IMR-90 (cell line): ENCODE measurements at regions not wholly inside any gene's neighbourhood (a gene's known extent, or its start where the extent isn't known, plus 50 kb on each side); places are given as distances from the start of the nearest gene placed in this dataset.

Experiments
- ATAC-seq: fragments of 200-7000 bp; cut with Tn5 transposase; 2 replicates; pipeline ENCODE4 v1.9.1; 2020; ENCODE audit warnings: low read depth, mild to moderate bottlenecking, moderate library complexity
- BruUV-seq: library from RNA; stranded (reverse); fragments of 400-500 nt; replicated peaks from 2 replicates; lab custom pipeline; 2021; lab: Mats Ljungman, UMichigan
- CTCF ChIA-PET: fragments of 300-600 bp; formaldehyde crosslinking; extraction: SDS; loops from one replicate; lab custom pipeline; 2021; ENCODE audit warnings: antibody characterized with exemption; lab: Yijun Ruan, JAX
- POLR2A ChIA-PET: fragments of 300-600 bp; sonication (Branson Sonifier 250); formaldehyde crosslinking; loops from one replicate; lab custom pipeline; 2022; ENCODE audit warnings: antibody characterized with exemption; ENCODE audit not compliant: unreplicated experiment; lab: Charles Lee
- DNase-seq: peaks from one replicate; pipeline ENCODE4 v3.0.0; 2013
- H2AFZ ChIP-seq: replicated peaks from 2 replicates; pipeline ENCODE3; 2013; ENCODE audit warnings: low read length, mild to moderate bottlenecking; ENCODE audit not compliant: poor library complexity
- H2AK5ac ChIP-seq: 2 replicates; pipeline ENCODE4 v1.6.1; 2013; ENCODE audit warnings: low read depth, low read length, inconsistent platforms
- H2AK9ac ChIP-seq: replicated peaks from 2 replicates; pipeline ENCODE3; 2013; ENCODE audit warnings: mild to moderate bottlenecking, low read depth, low read length, moderate library complexity; ENCODE audit not compliant: poor library complexity
- H2BK120ac ChIP-seq: 2 replicates; pipeline ENCODE4 v1.6.1; 2013; ENCODE audit warnings: low read depth, low read length, inconsistent platforms
- H2BK15ac ChIP-seq: 3 replicates; pipeline ENCODE4 v1.6.1; 2013; ENCODE audit warnings: low read depth, low read length, inconsistent platforms
- H2BK20ac ChIP-seq: 2 replicates; pipeline ENCODE4 v1.6.1; 2013; ENCODE audit warnings: low read depth, mild to moderate bottlenecking, inconsistent platforms, low read length, moderate library complexity
- H2BK5ac ChIP-seq: 2 replicates; pipeline ENCODE4 v1.6.1; 2013; ENCODE audit warnings: mild to moderate bottlenecking, low read depth, low read length, inconsistent platforms; ENCODE audit not compliant: poor library complexity, severe bottlenecking
- H3K14ac ChIP-seq: replicated peaks from 2 replicates; pipeline ENCODE4 v1.6.1; 2013; ENCODE audit warnings: low read depth, low read length, inconsistent platforms
- H3K18ac ChIP-seq: 2 replicates; pipeline ENCODE4 v1.6.1; 2013; ENCODE audit warnings: low read depth, low read length, control low read depth
- H3K23ac ChIP-seq: 2 replicates; pipeline ENCODE4 v1.6.1; 2013; ENCODE audit warnings: low read depth, low read length, inconsistent platforms
- H3K27ac ChIP-seq: 2 replicates; pipeline ENCODE4 v1.5.1; 2013; ENCODE audit warnings: mild to moderate bottlenecking, control low read depth, low read length; ENCODE audit not compliant: insufficient read depth
- H3K27me3 ChIP-seq: 2 replicates; pipeline ENCODE4 v1.6.1; 2013; ENCODE audit warnings: low read length; ENCODE audit not compliant: control insufficient read depth, insufficient read depth
- H3K36me3 ChIP-seq: 2 replicates; pipeline ENCODE4 v1.6.1; 2013; ENCODE audit warnings: low read length, mixed read lengths; ENCODE audit not compliant: control insufficient read depth, insufficient read depth
- H3K4ac ChIP-seq: 2 replicates; pipeline ENCODE4 v1.6.1; 2013; ENCODE audit warnings: low read depth, low read length, inconsistent platforms
- H3K4me1 ChIP-seq: 2 replicates; pipeline ENCODE4 v1.6.1; 2013; ENCODE audit warnings: low read length, mixed read lengths; ENCODE audit not compliant: control insufficient read depth, insufficient read depth
- H3K4me2 ChIP-seq: 2 replicates; pipeline ENCODE4 v1.6.1; 2013; ENCODE audit warnings: low read depth, mild to moderate bottlenecking, control low read depth, low read length, moderate library complexity
- H3K4me3 ChIP-seq: 2 replicates; pipeline ENCODE4 v1.5.1; 2013; ENCODE audit warnings: low read depth, mild to moderate bottlenecking, control low read depth, low read length, moderate library complexity; ENCODE audit not compliant: insufficient read depth
- H3K56ac ChIP-seq: 2 replicates; pipeline ENCODE4 v1.6.1; 2013; ENCODE audit warnings: low read length, inconsistent platforms; ENCODE audit not compliant: insufficient read depth; ENCODE audit errors: extremely low read depth
- H3K79me1 ChIP-seq, 2 experiments: 2 replicates each; pipeline ENCODE4 v1.6.1; 2013; ENCODE audit warnings: low read length in 2 of 2, inconsistent platforms in 1 of 2, low read depth in 1 of 2
- H3K9ac ChIP-seq: 2 replicates; pipeline ENCODE4 v1.6.1; 2013; ENCODE audit warnings: low read depth, low read length, control low read depth
- H3K9me1 ChIP-seq: 2 replicates; pipeline ENCODE4 v1.6.1; 2013; ENCODE audit warnings: low read length, inconsistent platforms; ENCODE audit not compliant: insufficient read depth
- H3K9me3 ChIP-seq: 2 replicates; pipeline ENCODE4 v1.6.1; 2013; ENCODE audit warnings: low read length; ENCODE audit not compliant: control insufficient read depth, insufficient read depth
- H4K20me1 ChIP-seq: 2 replicates; pipeline ENCODE4 v1.6.1; 2013; ENCODE audit warnings: low read length, inconsistent platforms; ENCODE audit not compliant: insufficient read depth
- H4K5ac ChIP-seq: 2 replicates; pipeline ENCODE4 v1.6.1; 2013; ENCODE audit warnings: mild to moderate bottlenecking, low read depth, low read length, control low read depth
- H4K8ac ChIP-seq, 2 experiments: 2 replicates each; pipeline ENCODE4 v1.6.1; 2013; ENCODE audit warnings: low read depth in 2 of 2, low read length in 2 of 2, control low read depth in 1 of 2, inconsistent platforms in 1 of 2
- H4K91ac ChIP-seq: 2 replicates; pipeline ENCODE4 v1.6.1; 2013; ENCODE audit warnings: low read depth, low read length, inconsistent platforms; ENCODE audit not compliant: insufficient read depth
- BHLHE40 ChIP-seq: fragments of 150-350 bp; IDR thresholded peaks from 2 replicates; pipeline ENCODE4 v1.6.1; 2016; ENCODE audit warnings: mild to moderate bottlenecking, low read depth, low read length
- CEBPB ChIP-seq: IDR thresholded peaks from 2 replicates; pipeline ENCODE4 v1.6.1; 2012; ENCODE audit warnings: low read depth, low read length, improper control_type of control experiment
- CHD1 ChIP-seq: IDR thresholded peaks from 2 replicates; pipeline ENCODE4 v1.6.1; 2012; ENCODE audit warnings: low read depth, low read length, improper control_type of control experiment
- CTCF ChIP-seq: conservative IDR thresholded peaks from 2 replicates; pipeline ENCODE4 v1.5.1; 2012; ENCODE audit warnings: mild to moderate bottlenecking, low read depth, low read length, improper control_type of control experiment
- ELK1 ChIP-seq: fragments of 150-350 bp; IDR thresholded peaks from 2 replicates; pipeline ENCODE4 v1.6.1; 2016; ENCODE audit warnings: low read depth, mild to moderate bottlenecking, low read length, moderate library complexity, borderline replicate concordance
- FOS ChIP-seq: fragments of 150-350 bp; IDR thresholded peaks from 2 replicates; pipeline ENCODE4 v1.6.1; 2016; ENCODE audit warnings: low read depth, low read length
- MAFK ChIP-seq: IDR thresholded peaks from 2 replicates; pipeline ENCODE4 v1.6.1; 2012; ENCODE audit warnings: low read depth, low read length, improper control_type of control experiment
- MAZ ChIP-seq: IDR thresholded peaks from 2 replicates; pipeline ENCODE4 v1.6.1; 2012; ENCODE audit warnings: low read depth, mild to moderate bottlenecking, low read length, improper control_type of control experiment, moderate library complexity, borderline replicate concordance
- MXI1 ChIP-seq: IDR thresholded peaks from 2 replicates; pipeline ENCODE4 v1.6.1; 2012; ENCODE audit warnings: low read depth, mild to moderate bottlenecking, low read length, moderate library complexity, borderline replicate concordance
- NFE2L2 ChIP-seq: fragments of 150-350 bp; IDR thresholded peaks from 2 replicates; pipeline ENCODE4 v1.6.1; 2016; ENCODE audit warnings: low read depth, mild to moderate bottlenecking, low read length
- POLR2A ChIP-seq: IDR thresholded peaks from 2 replicates; pipeline ENCODE4 v1.6.1; 2012; ENCODE audit warnings: mild to moderate bottlenecking, low read depth, low read length
- RAD21 ChIP-seq: IDR thresholded peaks from 2 replicates; pipeline ENCODE4 v1.6.1; 2012; ENCODE audit warnings: low read length, improper control_type of control experiment
- RCOR1 ChIP-seq: IDR thresholded peaks from 2 replicates; pipeline ENCODE4 v1.6.1; 2012; ENCODE audit warnings: mild to moderate bottlenecking, low read length, improper control_type of control experiment; ENCODE audit not compliant: insufficient replicate concordance
- RFX5 ChIP-seq: IDR thresholded peaks from 2 replicates; pipeline ENCODE4 v1.8.0; 2012; ENCODE audit warnings: low read depth, mild to moderate bottlenecking, low read length, moderate library complexity
- SMC3 ChIP-seq: fragments of 150-350 bp; IDR thresholded peaks from 2 replicates; pipeline ENCODE4 v1.6.1; 2016; ENCODE audit warnings: low read depth, mild to moderate bottlenecking, antibody characterized with exemption, low read length, moderate library complexity
- WGBS, 2 experiments: methylation state at CpG; one replicate each; pipeline versions ENCODE4 v1.1.5 to v1.1.7; 2013; ENCODE audit warnings: missing lambda C conversion rate in 2 of 2; ENCODE audit not compliant: insufficient read length in 1 of 2; ENCODE audit errors: extremely low coverage in 2 of 2; 5-methylcytosine and 5-hydroxymethylcytosine counted together
- dilution Hi-C: fragments of 300-500 bp; cut with HindIII; formaldehyde crosslinking; loops from one replicate; pipeline ENCODE4 v1.14.3; 2018; ENCODE audit warnings: low sequenced_read_pairs; ENCODE audit not compliant: unreplicated experiment
- in situ Hi-C: fragments of 300-500 bp; cut with MboI; formaldehyde crosslinking; loops from 3 replicates; pipeline ENCODE4 v1.14.3; 2019; ENCODE audit warnings: low sequenced_read_pairs, inconsistent platforms, mixed read lengths
- intact Hi-C: fragments of 100-400 bp; cut with micrococcal nuclease; formaldehyde crosslinking; loops from 2 replicates; pipeline ENCODE4 v1.10.0; 2022
- TF ChIP-seq, protein P1 (sequence below): fragments of 150-350 bp; IDR thresholded peaks from 2 replicates; pipeline ENCODE4 v1.6.1; 2017; ENCODE audit warnings: mild to moderate bottlenecking, antibody characterized with exemption, low read length, low read depth

DNA sequence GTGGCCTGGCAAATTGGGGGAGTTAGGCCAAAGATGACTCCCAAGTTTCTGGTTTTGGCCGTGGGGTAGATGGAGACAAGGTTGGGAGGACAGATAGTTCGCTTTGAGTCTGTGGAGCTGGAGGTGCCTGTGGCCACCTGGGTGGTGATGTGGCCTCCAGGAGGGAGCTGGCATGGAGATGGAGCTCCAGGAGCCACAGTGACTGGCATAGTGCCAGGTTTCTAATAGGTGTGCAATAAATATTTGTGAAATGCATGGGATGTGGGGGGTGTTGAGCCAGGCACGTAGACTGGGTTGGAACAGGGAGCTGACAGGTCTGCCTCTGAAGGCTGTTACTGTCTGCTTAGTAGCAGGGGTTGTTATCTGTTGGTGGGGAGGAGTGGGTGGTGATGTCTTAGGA lies 102.7 kb downstream of the PAX1 start:
- POLR2A ChIA-PET = no interaction called here
- in situ Hi-C loops = no loop called here
- TF ChIP-seq SMC3 (no peak), MAZ (no peak), CEBPB (no peak), NFE2L2 (no peak), RCOR1 (no peak), MAFK (no peak), FOS (no peak), CHD1 (no peak), MXI1 (no peak), CTCF (no peak), BHLHE40 (no peak), RFX5 (no peak), ELK1 (no peak), POLR2A (no peak), RAD21 (no peak)
- TF ChIP-seq, protein P1, sequence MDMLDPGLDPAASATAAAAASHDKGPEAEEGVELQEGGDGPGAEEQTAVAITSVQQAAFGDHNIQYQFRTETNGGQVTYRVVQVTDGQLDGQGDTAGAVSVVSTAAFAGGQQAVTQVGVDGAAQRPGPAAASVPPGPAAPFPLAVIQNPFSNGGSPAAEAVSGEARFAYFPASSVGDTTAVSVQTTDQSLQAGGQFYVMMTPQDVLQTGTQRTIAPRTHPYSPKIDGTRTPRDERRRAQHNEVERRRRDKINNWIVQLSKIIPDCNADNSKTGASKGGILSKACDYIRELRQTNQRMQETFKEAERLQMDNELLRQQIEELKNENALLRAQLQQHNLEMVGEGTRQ = no peak
- H2AK9ac ChIP-seq = no peak overlapping the region
- CTCF ChIA-PET = no interaction called here
- no TSS peak for BruUV-seq
- no peaks in the 10 kb centered on the region for H4K20me1 ChIP-seq
- H3K9ac ChIP-seq = no peak overlapping the region
- H3K27ac ChIP-seq = no peak overlapping the region
- ATAC-seq (no peak), DNase-seq (no peak)
- H3K4me3 ChIP-seq = no peak overlapping the region
- H3K4me2 ChIP-seq = no peak overlapping the region
- no peak overlapping the region for H2BK5ac ChIP-seq
- H3K9me1 ChIP-seq = no peaks in the 10 kb centered on the region
- no peak overlapping the region for H4K8ac ChIP-seq
- H3K27me3 ChIP-seq = no peaks in the 10 kb centered on the region
- no peak overlapping the region for H3K14ac ChIP-seq
- no peak overlapping the region for H2BK15ac ChIP-seq
- H2AK5ac ChIP-seq = no peak overlapping the region
- WGBS, 2 experiments = 76% methylated on average over 3 of the region's 3 CpGs; no CpG with 5 or more reads in 1 of the 2 experiments
- no peaks in the 10 kb centered on the region for H3K36me3 ChIP-seq
- peaks cover 53% of the 10 kb centered on the region for H3K9me3 ChIP-seq
- no peaks in the 10 kb centered on the region for H3K4me1 ChIP-seq
- H3K79me1 ChIP-seq = no peaks in the 10 kb centered on the region
- H3K56ac ChIP-seq = no peak overlapping the region
- no peak overlapping the region for H4K5ac ChIP-seq
- no peak overlapping the region for H3K18ac ChIP-seq
- H3K23ac ChIP-seq = no peak overlapping the region
- H3K4ac ChIP-seq = no peak overlapping the region
- dilution Hi-C loops = no loop called here
- intact Hi-C loops = no loop called here
- H2BK120ac ChIP-seq = no peak overlapping the region
- H4K91ac ChIP-seq = no peak overlapping the region
- no peak overlapping the region for H2BK20ac ChIP-seq
- no peak overlapping the region for H2AFZ ChIP-seq
